ENCODE measurements at regions not wholly inside any gene's neighbourhood (a gene's known extent, or its start where the extent isn't known, plus 50 kb on each side); places are given as distances from the start of the nearest gene placed in this dataset.

DNA sequence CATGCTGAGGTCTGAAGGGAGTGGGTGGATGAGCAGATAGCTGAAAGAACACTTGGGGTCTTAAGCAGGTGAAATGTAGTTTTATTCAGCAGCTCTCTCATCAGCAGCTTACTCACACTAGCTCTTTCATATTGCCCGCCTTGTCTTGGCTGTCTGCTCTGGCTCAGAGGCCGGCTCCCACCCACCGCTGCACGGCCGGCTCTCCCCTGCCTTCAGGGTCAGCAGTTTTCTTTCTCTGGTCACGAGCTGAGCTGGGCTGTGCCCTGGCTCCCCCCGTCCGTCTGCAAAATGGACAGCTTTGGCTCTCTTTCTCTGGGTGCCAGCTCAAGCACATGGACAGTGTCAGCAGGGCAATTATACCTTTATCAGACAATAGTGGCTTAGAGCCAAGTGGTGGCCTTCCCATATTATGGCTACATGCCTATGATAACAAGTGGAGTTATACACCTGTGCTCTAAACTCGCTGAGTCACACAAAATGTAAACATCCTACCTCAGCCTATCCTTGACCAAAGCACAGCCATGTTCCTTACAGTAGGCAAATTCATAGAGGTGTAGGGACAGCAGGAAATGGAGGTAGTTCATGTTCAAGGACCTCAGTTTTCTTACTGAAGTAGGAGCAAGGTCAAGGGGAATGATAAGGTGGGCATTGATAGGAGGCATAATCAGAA is 224.8 kb downstream of the SOCS6 start:
- CTCF ChIA-PET: no interaction called here
- Mint-ChIP-seq H3K27me3 (no peaks in the 10 kb centered on the region), H3K4me3 (no peak overlapping the region), H3K4me1 (no peaks in the 10 kb centered on the region), H3K36me3 (no peaks in the 10 kb centered on the region), H3K9me3 (no peaks in the 10 kb centered on the region), H3K27ac (no peak overlapping the region)
- no peak for DNase-seq

DNA sequence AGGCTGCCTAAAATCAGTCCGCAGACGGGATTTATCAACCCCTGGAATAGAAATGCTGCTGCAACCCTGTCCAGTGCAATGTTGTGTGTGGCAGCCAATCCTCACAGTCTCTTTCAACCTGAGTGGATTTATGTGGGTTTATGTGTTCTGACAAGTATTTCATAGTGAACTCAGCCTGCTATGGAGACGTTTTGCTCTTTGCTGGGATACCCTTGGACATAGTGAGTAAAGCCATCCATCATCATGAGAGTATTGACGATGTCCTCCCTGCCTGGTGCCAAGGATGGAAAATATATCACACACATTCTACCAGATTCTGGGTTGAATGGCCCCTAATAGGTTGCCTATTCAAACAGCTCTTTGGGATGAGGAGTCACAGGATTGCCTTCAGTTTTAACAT is 219.1 kb downstream of the SOCS6 start:
- no peak overlapping the region for H3K4me3 Mint-ChIP-seq
- H3K27me3 Mint-ChIP-seq: no peaks in the 10 kb centered on the region
- CTCF ChIA-PET: no interaction called here
- no peak overlapping the region for H3K27ac Mint-ChIP-seq
- no peaks in the 10 kb centered on the region for H3K36me3 Mint-ChIP-seq
- no peaks in the 10 kb centered on the region for H3K9me3 Mint-ChIP-seq
- H3K4me1 Mint-ChIP-seq: no peaks in the 10 kb centered on the region
- DNase-seq: no peak

DNA sequence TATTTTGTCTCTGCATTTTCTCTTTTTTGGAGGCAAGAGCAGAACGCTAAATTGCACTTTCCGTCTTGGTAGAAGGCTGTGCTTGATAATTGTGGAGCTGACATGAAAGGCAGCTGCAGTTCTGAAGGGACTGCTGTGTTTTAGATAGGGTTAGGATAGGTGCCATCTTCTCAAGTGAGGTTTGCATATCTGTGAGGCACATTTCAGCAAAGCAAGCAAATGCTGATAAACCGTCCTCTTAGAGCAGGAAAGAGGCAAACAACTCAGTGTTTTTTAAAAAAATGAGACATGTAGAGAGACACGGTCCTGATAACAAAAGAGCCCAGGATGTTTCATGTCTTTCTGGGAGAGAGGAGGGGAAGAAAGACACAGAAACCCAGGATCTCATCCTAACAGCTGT is 217.7 kb downstream of the SOCS6 start:
- no peak for DNase-seq
- no peaks in the 10 kb centered on the region for H3K27me3 Mint-ChIP-seq
- H3K27ac Mint-ChIP-seq: no peak overlapping the region
- no peak overlapping the region for H3K4me3 Mint-ChIP-seq
- H3K36me3 Mint-ChIP-seq: no peaks in the 10 kb centered on the region
- CTCF ChIA-PET: interaction anchor here (1.6 kb wide), 1 partner anchor 16 kb away, joined by 6 read pairs; no protein-coding TSS in a partner anchor
- no peaks in the 10 kb centered on the region for H3K9me3 Mint-ChIP-seq
- H3K4me1 Mint-ChIP-seq: no peaks in the 10 kb centered on the region

DNA sequence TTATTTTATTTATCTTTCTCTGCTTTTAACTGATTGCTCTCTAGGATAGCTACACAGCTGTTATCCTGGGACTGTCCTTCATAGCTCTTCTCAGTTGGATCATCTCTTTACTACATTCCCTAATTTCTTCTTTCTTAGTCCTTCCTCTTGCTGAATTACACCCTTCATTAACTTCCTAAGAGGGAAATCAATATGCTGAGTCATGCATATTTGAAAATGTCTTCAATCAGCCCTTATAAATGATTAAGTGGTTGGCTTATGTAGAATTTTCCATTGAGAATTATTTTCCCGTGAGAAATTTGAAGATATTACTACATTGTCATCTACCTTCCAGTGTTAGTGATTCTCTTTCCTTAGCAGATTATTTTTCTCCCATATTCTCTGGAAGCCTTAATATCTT is 214.2 kb downstream of the SOCS6 start:
- no peaks in the 10 kb centered on the region for H3K27me3 Mint-ChIP-seq
- no peaks in the 10 kb centered on the region for H3K36me3 Mint-ChIP-seq
- H3K4me1 Mint-ChIP-seq: no peaks in the 10 kb centered on the region
- H3K4me3 Mint-ChIP-seq: no peak overlapping the region
- CTCF ChIA-PET: interaction anchor here (1.6 kb wide), 1 partner anchor 12 kb away, joined by 4 read pairs; no protein-coding TSS in a partner anchor
- DNase-seq: no peak
- H3K9me3 Mint-ChIP-seq: no peaks in the 10 kb centered on the region
- H3K27ac Mint-ChIP-seq: no peak overlapping the region

DNA sequence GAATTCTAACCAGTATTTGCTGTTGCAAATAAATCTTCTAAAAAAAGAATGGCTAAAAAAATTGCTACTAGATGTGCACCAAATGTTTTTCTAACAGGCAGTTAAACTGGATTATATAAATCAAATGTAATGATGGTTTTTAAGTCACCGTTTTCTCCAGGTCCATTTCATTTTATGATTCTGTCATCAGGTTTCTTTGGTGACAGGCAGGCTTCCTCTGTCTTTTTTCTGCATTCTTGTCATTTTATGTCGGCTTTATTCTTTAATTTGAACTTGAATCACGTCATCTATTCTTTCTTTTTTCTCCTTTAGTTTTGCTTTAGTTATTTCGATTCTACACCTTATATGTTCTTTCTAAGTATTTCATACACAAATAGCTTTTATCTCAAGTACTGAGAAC is 212.5 kb downstream of the SOCS6 start:
- Mint-ChIP-seq H3K4me3 (no peak overlapping the region), H3K4me1 (no peaks in the 10 kb centered on the region), H3K36me3 (no peaks in the 10 kb centered on the region), H3K9me3 (no peaks in the 10 kb centered on the region), H3K27ac (no peak overlapping the region), H3K27me3 (no peaks in the 10 kb centered on the region)
- CTCF ChIA-PET: interaction anchor here (0.6 kb wide), 1 partner anchor 10 kb away, joined by 6 read pairs; no protein-coding TSS in a partner anchor
- DNase-seq: no peak

DNA sequence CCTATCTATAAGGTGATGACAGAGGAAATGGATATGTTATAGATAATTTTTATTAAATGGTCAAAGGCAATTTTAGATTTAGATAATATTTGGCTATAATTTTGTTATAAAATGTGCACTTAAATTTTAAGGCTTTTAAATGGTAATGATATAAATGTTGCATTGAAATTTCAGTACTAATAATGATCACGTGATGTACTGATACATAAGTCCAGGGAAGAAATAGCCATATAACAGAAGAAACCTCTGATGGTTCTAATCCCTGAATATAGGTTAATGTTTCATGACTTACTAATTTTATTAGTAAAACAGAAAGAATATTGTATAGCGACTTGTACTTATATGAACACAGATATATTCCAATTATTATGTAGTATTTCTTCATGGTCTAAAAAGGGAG is 211.9 kb downstream of the SOCS6 start:
- DNase-seq: no peak
- no peak overlapping the region for H3K27ac Mint-ChIP-seq
- no peaks in the 10 kb centered on the region for H3K4me1 Mint-ChIP-seq
- no peak overlapping the region for H3K4me3 Mint-ChIP-seq
- H3K27me3 Mint-ChIP-seq: no peaks in the 10 kb centered on the region
- H3K36me3 Mint-ChIP-seq: no peaks in the 10 kb centered on the region
- CTCF ChIA-PET: interaction anchor here (2.1 kb wide), 1 partner anchor 10 kb away, joined by 8 read pairs; no protein-coding TSS in a partner anchor
- H3K9me3 Mint-ChIP-seq: no peaks in the 10 kb centered on the region

DNA sequence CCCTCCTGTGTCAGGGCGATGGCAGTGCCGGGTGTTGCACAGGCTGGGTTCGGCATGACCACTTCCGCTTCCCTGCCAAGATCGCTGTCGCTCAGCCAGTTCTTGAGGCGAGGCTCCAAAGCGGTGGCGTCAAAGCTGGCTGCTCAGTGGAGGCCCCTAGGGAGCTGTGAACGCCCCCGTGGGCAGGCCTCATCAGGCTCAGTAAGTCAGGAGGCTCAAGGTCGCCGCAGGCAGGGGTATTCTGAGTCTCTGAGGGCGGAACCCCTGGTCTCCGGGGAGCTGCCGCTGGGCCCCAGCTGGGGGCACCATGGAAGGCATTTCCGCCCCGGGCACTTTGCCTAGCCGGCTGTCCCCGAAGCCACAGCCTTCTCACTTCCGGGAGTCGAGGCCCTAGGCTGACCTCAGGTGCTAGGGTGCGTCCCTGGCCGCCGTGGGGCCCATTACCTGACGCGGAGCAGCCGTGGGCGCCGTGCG is 210.4 kb downstream of the SOCS6 start:
- no peaks in the 10 kb centered on the region for H3K9me3 Mint-ChIP-seq
- CTCF ChIA-PET: interaction anchor here (2.1 kb wide), 1 partner anchor 9 kb away, joined by 8 read pairs; no protein-coding TSS in a partner anchor
- DNase-seq: peak; percentile 31
- H3K4me1 Mint-ChIP-seq: no peaks in the 10 kb centered on the region
- H3K27ac Mint-ChIP-seq: no peak overlapping the region
- H3K27me3 Mint-ChIP-seq: no peaks in the 10 kb centered on the region
- peak overlapping the region; percentile 21 for H3K4me3 Mint-ChIP-seq
- no peaks in the 10 kb centered on the region for H3K36me3 Mint-ChIP-seq

DNA sequence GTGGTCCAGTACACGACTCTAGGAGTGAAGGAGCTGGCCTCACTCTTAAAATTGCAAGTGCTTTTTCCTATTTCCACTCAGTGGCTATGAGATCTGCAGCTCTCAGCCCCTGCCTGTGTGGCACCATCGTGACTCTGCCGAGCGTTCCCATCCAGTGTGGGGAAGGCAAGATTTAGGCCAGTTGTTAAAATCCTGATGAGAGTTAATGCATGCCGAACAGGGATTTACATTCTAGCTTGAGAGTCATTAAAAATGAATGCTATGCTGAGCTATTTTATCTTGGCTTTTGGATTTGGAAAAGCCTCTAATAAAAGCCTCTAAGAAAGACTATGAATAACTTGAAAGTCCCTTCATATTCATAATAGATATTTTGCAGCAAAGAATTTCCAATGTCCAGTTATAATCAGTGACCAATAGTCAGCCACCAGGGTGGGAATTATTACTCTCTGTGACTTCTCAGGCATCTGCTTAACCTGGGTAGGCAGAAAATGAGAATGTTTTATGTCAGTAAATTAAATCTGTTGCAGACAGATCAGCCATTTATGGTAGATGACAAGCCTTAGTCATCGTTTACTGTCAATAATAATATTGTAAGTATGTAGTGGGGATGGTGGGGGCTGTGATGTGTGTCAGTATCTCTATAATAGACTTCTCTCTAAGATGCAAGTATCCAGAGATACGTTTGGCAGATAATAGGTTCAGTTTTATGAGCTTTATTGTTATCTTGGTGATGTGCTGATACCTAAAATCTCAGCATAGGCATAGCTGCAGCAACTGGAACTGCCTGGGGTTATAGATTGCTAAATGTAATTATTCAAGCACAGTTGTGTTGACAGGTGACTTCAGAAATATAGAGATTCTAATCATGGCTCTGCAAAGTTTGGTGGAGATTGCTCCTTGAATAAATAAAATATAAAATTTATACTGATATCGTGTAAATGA is 207.8 kb downstream of the SOCS6 start:
- no peaks in the 10 kb centered on the region for H3K9me3 Mint-ChIP-seq
- no peaks in the 10 kb centered on the region for H3K27me3 Mint-ChIP-seq
- no peak for DNase-seq
- H3K4me1 Mint-ChIP-seq: no peaks in the 10 kb centered on the region
- H3K4me3 Mint-ChIP-seq: no peak overlapping the region
- no peaks in the 10 kb centered on the region for H3K36me3 Mint-ChIP-seq
- H3K27ac Mint-ChIP-seq: no peak overlapping the region
- CTCF ChIA-PET: no interaction called here

DNA sequence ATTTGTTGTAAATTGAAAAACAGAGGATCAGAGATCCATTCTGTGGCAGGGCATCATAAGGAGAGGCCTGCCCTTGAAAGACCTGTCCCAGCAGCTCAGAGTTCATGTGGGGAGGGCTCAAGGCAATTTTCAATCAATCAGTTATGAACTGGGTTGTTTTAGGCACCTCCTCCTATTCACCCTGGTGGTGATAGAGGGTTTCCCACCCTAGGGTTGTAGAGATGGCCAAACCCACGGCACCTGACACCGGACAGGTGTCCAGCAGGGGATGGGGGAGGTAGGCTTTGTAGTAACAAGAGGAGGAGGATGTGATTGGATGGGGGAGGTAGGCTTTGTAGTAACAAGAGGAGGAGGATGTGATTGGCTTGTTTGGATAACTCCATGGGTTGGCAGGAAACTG is 205.7 kb downstream of the SOCS6 start:
- CTCF ChIA-PET: interaction anchor here (1.7 kb wide), 1 partner anchor 15 kb away, joined by 5 read pairs; no protein-coding TSS in a partner anchor
- Mint-ChIP-seq H3K4me1 (no peaks in the 10 kb centered on the region), H3K9me3 (no peaks in the 10 kb centered on the region), H3K27ac (no peak overlapping the region), H3K27me3 (peaks cover 3% of the 10 kb centered on the region), H3K4me3 (no peak overlapping the region), H3K36me3 (no peaks in the 10 kb centered on the region)
- DNase-seq: no peak

DNA sequence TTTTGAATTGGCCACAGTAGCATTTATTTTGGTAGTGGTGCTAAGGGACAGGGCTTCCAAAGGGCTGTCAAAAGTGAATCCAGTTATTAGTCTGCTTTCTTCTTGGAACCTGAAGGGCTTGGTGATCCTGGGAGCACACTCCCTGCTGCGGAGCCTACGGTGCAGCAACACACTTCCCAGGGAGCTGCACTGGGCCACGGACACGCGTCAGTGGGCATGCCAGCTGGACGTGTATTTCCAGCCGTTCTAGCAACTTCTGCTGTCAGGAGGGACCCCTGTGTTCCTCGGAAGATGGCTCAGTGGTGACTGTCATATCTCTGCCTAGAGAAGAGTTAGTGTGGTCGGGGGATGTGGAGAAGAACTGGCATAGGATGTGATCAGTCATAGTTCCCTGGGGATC is 204.6 kb downstream of the SOCS6 start:
- no peaks in the 10 kb centered on the region for H3K4me1 Mint-ChIP-seq
- no peak for DNase-seq
- H3K36me3 Mint-ChIP-seq: no peaks in the 10 kb centered on the region
- H3K4me3 Mint-ChIP-seq: no peak overlapping the region
- peaks cover 4% of the 10 kb centered on the region for H3K27me3 Mint-ChIP-seq
- CTCF ChIA-PET: interaction anchor here (0.6 to 1.7 kb wide), 2 partner anchors 16 to 774 kb away, joined by 3 to 5 read pairs; no protein-coding TSS in a partner anchor
- H3K27ac Mint-ChIP-seq: no peak overlapping the region
- H3K9me3 Mint-ChIP-seq: no peaks in the 10 kb centered on the region

DNA sequence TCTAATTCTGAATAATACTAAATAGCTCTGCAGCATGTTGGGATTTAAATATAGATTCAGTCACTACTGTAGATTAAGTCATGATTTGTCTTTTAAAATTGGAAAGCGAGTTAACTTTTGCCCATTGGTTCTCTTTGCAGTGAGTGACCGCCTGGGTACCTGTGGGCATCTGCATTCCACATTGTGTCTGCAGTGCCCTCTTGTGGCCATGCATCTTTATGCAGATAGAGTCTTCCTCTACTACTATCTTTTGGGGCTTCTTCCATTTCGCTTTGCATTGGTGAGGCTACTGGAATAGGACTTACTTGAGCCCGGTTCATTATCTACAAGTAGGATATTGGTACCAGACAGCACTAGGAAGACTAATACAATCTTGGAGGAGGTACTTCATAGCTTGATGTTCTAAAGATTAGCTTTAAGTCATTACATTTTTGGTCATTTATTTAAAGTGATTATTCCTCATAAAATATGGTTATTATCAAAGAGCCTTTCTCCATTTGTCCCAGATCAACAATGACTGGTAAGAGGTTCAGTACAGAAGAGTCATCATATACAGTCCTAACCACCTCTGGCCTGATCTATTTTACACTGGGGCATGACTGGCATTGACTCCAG is 203.0 kb downstream of the SOCS6 start:
- no peak overlapping the region for H3K4me3 Mint-ChIP-seq
- H3K9me3 Mint-ChIP-seq: no peaks in the 10 kb centered on the region
- H3K36me3 Mint-ChIP-seq: no peaks in the 10 kb centered on the region
- no peaks in the 10 kb centered on the region for H3K4me1 Mint-ChIP-seq
- H3K27me3 Mint-ChIP-seq: peaks cover 4% of the 10 kb centered on the region
- CTCF ChIA-PET: interaction anchor here (0.7 to 2.2 kb wide), 18 partner anchors 8 to 293 kb away, joined by 3 to 8 read pairs (median 4); no protein-coding TSS in a partner anchor
- DNase-seq: peak; percentile 56
- no peak overlapping the region for H3K27ac Mint-ChIP-seq

DNA sequence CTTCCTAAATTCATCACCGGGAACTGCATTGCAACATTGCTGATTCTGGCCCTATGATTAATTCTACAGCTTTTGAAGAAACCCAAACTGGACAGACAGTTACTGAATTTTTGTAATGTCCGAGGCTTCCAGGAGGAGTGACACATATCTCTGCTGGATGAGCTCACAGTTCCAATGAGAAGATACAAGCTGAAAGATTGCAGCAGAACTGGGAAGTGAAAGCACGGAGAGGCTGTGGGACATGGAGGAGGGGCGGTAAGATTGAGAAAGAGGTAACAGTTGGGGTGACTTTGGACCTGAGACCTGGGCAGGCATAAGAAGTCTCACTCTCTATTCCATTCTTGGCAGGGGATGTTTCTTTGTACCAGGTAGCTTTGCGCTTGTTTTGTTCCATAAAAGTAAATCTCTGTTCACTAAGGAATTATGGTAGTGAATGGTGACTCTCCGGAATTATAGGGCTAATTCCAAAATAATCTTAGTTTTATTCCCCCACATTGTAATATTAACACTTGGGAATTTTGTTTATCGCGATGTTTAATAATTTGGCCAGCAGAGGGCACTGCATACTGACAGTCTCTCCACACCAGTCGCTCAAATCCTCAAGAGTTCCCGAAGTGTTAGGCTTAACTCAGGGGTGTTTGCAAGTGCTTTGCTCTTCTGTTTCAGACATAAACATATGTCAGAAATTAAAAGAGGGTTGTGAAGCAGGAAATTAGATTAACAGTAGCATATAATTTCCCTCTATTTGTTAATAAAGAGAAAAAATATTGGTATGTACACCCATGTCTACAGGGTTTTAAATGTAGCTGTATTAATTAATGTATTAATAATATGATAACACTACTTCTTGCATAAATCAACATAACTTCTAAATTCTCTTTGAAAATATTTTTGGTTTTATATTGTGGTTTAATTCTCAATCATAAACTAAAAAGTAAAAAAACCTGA is 201.4 kb downstream of the SOCS6 start:
- Mint-ChIP-seq H3K27me3 (peaks cover 4% of the 10 kb centered on the region), H3K9me3 (no peaks in the 10 kb centered on the region), H3K36me3 (no peaks in the 10 kb centered on the region), H3K4me3 (no peak overlapping the region), H3K27ac (no peak overlapping the region), H3K4me1 (no peaks in the 10 kb centered on the region)
- CTCF ChIA-PET: interaction anchor here (0.8 to 2.2 kb wide), 17 partner anchors 9 to 169 kb away, joined by 3 to 8 read pairs (median 4); no protein-coding TSS in a partner anchor
- peak; percentile 45 for DNase-seq

DNA sequence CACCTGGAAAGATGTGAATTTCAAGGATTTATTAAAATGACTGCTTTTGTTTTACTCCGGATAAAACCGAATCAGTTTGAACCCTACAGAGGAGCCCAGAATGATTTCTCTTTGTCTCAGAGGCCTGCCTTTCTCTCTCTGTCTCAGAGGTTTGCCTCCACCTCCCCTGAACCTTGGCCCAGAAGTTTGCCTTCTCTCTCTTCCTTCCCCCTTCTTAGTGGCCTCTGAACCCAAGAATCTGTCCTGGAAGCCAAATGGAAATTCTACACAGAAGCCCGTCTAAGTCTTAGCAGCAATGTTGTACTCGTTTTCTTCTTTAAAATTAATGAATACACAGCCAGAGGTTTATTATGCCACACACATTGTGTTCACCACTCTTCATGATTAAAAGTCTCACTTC is 200.7 kb downstream of the SOCS6 start:
- H3K4me3 Mint-ChIP-seq: no peak overlapping the region
- peaks cover 4% of the 10 kb centered on the region for H3K27me3 Mint-ChIP-seq
- H3K36me3 Mint-ChIP-seq: no peaks in the 10 kb centered on the region
- no peaks in the 10 kb centered on the region for H3K9me3 Mint-ChIP-seq
- H3K27ac Mint-ChIP-seq: no peak overlapping the region
- no peak for DNase-seq
- CTCF ChIA-PET: interaction anchor here (0.8 to 2.2 kb wide), 8 partner anchors 10 to 170 kb away, joined by 3 to 8 read pairs (median 4); no protein-coding TSS in a partner anchor
- no peaks in the 10 kb centered on the region for H3K4me1 Mint-ChIP-seq
